MM.1S (cell line): ENCODE measurements at regions not wholly inside any gene's neighbourhood (a gene's known extent, or its start where the extent isn't known, plus 50 kb on each side); places are given as distances from the start of the nearest gene placed in this dataset.

Experiments
- EZH2 ChIP-seq: fragments of 300-600 bp; sonication (generic); optimal IDR thresholded peaks from 2 replicates; pipeline ENCODE3; 2017; ENCODE audit warnings: low read depth, mild to moderate bottlenecking, antibody characterized with exemption, low read length, mixed read lengths
- EZH2phosphoT487 ChIP-seq: fragments of 300-600 bp; sonication (generic); IDR thresholded peaks from 2 replicates; pipeline ENCODE4 v1.6.1; 2018; ENCODE audit warnings: antibody characterized with exemption, low read length

DNA sequence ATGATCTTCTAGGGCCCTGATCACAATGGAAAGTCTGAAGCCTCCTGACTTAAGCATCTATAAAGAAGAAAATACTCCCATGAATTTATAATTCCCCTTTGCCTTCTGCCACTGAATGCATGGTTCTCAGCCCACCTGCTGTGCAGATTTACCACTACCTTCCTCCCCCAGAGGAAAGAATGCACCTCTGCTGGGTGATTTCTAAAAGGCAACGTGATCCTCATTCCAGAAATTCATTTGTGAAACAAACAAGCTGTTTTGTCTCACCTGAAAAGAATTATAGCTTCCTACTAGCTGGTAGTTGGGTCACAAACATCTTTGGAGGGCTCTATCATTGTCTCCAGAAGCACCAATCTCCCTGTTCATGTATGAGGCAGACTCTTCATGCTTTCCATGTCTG lies 320.2 kb downstream of the CDC14C start:
- no peak for TF ChIP-seq EZH2phosphoT487
- no peak for TF ChIP-seq EZH2
